ENCODE measurements at regions not wholly inside any gene's neighbourhood (a gene's known extent, or its start where the extent isn't known, plus 50 kb on each side); places are given as distances from the start of the nearest gene placed in this dataset.

GRCh38 chr21:43289966-43290365, 121.2 kb downstream of the CRYAA start:
- no peak for TF ChIP-seq CTCF (IDR thresholded peaks at IDR 0.05)
- TF ChIP-seq EZH2 (IDR thresholded peaks at IDR 0.05; ENCODE audit: borderline replicate concordance, insufficient read depth, low read depth, low read length, poor library complexity, severe bottlenecking), result no peak

Measured in B cell (primary cell).